Ishikawa (cell line): ENCODE measurements at regions not wholly inside any gene's neighbourhood (a gene's known extent, or its start where the extent isn't known, plus 50 kb on each side); places are given as distances from the start of the nearest gene placed in this dataset.

Experiments
- CEBPB ChIP-seq: IDR thresholded peaks from 2 replicates; pipeline ENCODE4 v1.6.1; 2012
- CREB1 ChIP-seq: IDR thresholded peaks from 2 replicates; pipeline ENCODE4 v1.6.1; 2012; ENCODE audit warnings: low read depth
- EGR1 ChIP-seq: IDR thresholded peaks from 2 replicates; pipeline ENCODE4 v1.6.1; 2012
- EP300 ChIP-seq: IDR thresholded peaks from 2 replicates; pipeline ENCODE4 v1.6.1; 2012; ENCODE audit warnings: borderline replicate concordance
- FOXM1 ChIP-seq: IDR thresholded peaks from 2 replicates; pipeline ENCODE4 v1.6.1; 2012; ENCODE audit warnings: low read depth, borderline replicate concordance
- NFIC ChIP-seq: IDR thresholded peaks from 2 replicates; pipeline ENCODE4 v1.6.1; 2012
- RAD21 ChIP-seq: IDR thresholded peaks from 2 replicates; pipeline ENCODE4 v1.6.1; 2012; ENCODE audit warnings: low read depth
- TAF1 ChIP-seq: IDR thresholded peaks from 2 replicates; pipeline ENCODE4 v1.6.1; 2012; ENCODE audit warnings: low read depth, mild to moderate bottlenecking
- TCF12 ChIP-seq: IDR thresholded peaks from 2 replicates; pipeline ENCODE4 v1.6.1; 2012; ENCODE audit warnings: low read depth
- TEAD4 ChIP-seq: IDR thresholded peaks from 2 replicates; pipeline ENCODE4 v1.6.1; 2012
- YY1 ChIP-seq: IDR thresholded peaks from 2 replicates; pipeline ENCODE4 v1.6.1; 2012; ENCODE audit warnings: low read depth
- ZBTB7A ChIP-seq: IDR thresholded peaks from 2 replicates; pipeline ENCODE4 v1.6.1; 2012; ENCODE audit warnings: low read depth
- TF ChIP-seq, protein P1 (sequence below): IDR thresholded peaks from 2 replicates; pipeline ENCODE4 v1.6.1; 2012
- TF ChIP-seq, protein P2 (sequence below): IDR thresholded peaks from 2 replicates; pipeline ENCODE4 v1.6.1; 2012; ENCODE audit warnings: low read depth, mild to moderate bottlenecking
- TF ChIP-seq, protein P3 (sequence below): IDR thresholded peaks from 2 replicates; pipeline ENCODE4 v1.6.1; 2012

DNA sequence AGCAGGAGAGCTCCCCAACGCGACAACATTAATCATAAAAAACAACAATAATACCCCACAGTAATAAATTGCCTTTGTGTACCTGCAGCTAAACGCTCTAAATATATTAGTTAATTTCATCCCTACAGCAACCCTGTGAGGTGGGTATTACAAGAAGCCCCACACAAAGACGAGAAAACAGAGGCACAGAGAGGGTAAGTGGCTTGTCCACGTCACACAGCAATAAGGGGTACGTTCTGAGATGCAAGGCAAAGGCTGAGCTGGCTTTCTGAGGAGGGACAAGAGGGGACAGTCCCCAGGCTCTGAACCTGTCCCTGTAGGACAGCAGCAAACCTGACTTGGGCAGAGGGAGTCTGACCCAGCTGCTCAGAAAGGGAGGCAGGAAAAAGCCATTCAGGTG lies 78.2 kb downstream of the NCOR2 start:
- TF ChIP-seq TAF1 (no peak), TCF12 (no peak), FOXM1 (no peak)

DNA sequence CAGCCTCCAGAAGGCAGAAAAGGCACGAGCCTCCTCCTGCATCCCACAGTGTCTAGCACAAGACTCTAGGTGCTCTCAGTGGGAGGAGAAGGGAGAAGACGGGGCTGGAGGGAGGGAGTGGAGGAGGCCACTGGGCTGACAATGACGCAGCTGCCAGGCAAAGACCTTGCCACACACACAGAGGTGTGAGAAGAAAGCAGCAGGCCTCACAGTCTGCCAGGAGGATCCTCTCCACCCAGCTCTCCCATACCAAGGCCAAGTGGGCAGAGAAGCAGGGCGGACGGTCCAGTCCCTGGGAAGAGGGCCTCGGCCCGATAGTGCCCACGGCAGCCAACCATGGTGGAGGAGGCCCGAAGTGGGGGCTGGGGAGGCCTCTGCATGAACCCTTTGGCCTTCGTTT lies 78.9 kb downstream of the NCOR2 start:
- no peak for TF ChIP-seq ZBTB7A

DNA sequence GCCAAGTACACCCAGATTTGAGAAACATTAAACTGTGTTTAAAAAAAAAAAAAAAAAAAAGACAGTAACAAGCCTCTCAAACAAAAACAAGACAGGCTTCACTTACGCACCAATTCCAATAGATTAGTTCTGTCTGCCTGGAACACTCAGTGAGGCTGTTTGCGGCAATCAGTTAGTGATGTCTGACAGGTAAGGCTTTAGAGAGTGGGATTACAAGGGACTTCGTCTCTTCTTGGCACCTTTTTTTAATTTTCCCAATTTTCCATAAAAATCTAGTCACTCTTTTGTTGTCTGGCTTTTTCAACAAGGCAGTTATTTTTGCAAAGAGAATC lies 79.6 kb downstream of the NCOR2 start:
- no peak for TF ChIP-seq TEAD4
- no peak for TF ChIP-seq CEBPB
- TF ChIP-seq, protein P1, sequence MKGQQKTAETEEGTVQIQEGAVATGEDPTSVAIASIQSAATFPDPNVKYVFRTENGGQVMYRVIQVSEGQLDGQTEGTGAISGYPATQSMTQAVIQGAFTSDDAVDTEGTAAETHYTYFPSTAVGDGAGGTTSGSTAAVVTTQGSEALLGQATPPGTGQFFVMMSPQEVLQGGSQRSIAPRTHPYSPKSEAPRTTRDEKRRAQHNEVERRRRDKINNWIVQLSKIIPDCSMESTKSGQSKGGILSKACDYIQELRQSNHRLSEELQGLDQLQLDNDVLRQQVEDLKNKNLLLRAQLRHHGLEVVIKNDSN: no peak
- TF ChIP-seq FOXM1: no peak
- no peak for TF ChIP-seq EP300
- TF ChIP-seq RAD21: no peak
- no peak for TF ChIP-seq TAF1
- TF ChIP-seq, protein P2, sequence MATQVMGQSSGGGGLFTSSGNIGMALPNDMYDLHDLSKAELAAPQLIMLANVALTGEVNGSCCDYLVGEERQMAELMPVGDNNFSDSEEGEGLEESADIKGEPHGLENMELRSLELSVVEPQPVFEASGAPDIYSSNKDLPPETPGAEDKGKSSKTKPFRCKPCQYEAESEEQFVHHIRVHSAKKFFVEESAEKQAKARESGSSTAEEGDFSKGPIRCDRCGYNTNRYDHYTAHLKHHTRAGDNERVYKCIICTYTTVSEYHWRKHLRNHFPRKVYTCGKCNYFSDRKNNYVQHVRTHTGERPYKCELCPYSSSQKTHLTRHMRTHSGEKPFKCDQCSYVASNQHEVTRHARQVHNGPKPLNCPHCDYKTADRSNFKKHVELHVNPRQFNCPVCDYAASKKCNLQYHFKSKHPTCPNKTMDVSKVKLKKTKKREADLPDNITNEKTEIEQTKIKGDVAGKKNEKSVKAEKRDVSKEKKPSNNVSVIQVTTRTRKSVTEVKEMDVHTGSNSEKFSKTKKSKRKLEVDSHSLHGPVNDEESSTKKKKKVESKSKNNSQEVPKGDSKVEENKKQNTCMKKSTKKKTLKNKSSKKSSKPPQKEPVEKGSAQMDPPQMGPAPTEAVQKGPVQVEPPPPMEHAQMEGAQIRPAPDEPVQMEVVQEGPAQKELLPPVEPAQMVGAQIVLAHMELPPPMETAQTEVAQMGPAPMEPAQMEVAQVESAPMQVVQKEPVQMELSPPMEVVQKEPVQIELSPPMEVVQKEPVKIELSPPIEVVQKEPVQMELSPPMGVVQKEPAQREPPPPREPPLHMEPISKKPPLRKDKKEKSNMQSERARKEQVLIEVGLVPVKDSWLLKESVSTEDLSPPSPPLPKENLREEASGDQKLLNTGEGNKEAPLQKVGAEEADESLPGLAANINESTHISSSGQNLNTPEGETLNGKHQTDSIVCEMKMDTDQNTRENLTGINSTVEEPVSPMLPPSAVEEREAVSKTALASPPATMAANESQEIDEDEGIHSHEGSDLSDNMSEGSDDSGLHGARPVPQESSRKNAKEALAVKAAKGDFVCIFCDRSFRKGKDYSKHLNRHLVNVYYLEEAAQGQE: no peak
- TF ChIP-seq EGR1: no peak
- no peak for TF ChIP-seq NFIC
- no peak for TF ChIP-seq ZBTB7A
- no peak for TF ChIP-seq CREB1
- TF ChIP-seq, protein P3, sequence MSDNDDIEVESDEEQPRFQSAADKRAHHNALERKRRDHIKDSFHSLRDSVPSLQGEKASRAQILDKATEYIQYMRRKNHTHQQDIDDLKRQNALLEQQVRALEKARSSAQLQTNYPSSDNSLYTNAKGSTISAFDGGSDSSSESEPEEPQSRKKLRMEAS: no peak
- no peak for TF ChIP-seq TCF12
- no peak for TF ChIP-seq YY1

DNA sequence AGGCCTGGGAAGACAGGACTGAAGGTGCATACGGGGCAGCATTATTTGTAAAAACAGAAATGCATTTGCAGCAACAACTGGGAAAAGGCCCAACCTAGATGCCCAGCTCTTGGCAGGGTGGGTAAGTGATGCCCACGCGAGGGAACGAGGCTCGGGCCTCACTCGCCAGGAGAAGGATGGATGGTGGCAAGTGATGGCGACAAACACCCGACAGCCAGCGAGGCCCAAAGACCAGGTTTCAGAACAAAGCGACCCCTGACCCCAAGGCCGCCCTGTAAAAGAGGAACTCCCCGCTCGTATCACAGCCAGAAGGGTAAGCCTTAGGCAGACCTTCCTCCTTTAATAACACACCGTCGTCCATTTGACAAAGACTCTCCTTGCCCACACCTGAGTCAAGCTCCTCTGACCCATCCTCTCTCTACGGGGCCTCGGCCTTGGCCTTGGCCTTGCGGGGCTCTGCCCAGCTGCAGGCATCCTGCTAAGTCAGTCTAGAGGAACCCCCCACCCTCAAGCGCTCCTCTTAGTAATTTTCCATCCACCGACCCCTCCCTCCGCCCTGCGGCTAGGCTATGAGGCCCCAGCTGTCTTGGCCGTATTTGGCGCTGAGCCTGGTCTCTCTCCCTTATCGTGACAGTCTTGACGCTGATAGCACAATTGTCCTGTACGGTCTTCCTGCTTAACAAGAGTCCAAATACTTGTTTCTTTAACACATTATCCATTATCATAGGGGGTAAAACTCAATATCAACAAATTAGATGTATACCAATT lies 80.2 kb downstream of the NCOR2 start:
- TF ChIP-seq TCF12: no peak
- TF ChIP-seq TEAD4: no peak
- no peak for TF ChIP-seq CEBPB
- TF ChIP-seq, protein P2: no peak
- no peak for TF ChIP-seq RAD21
- TF ChIP-seq ZBTB7A: no peak
- TF ChIP-seq, protein P3: no peak
- no peak for TF ChIP-seq NFIC
- TF ChIP-seq CREB1: no peak
- TF ChIP-seq, protein P1: no peak
- TF ChIP-seq TAF1: no peak
- no peak for TF ChIP-seq FOXM1
- TF ChIP-seq YY1: no peak
- no peak for TF ChIP-seq EP300
- TF ChIP-seq EGR1: no peak

DNA sequence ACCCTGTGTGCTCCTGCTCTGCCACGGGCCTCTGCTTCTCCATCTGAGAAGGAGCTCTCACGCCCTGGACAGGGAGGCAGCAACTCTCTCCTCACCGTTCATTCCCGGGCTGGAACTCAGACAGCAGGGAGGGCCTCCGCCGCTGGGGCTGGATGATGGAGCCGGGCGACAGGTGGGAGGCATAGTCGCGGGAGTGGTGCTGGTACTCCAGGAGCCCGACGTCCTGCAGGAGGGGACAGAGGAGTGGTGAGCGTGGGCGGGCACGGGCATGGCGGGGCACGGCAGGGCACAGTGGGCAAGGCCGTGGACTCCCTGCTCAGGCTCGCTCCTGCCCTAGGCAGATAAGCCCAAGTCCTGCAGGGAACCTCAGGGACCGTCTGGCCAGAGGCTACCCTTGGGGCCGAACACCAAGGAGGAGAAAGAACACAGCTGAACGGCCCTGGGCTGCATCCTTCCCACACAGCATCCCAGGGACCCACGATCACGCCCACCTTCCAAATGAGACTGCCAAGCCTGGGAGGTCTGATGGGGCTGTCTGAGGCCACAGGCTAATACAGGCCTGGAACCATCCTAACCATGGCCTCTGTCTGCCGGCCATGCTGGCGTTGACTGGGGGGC lies 81.0 kb downstream of the NCOR2 start:
- TF ChIP-seq NFIC: no peak
- no peak for TF ChIP-seq ZBTB7A
- TF ChIP-seq CREB1: no peak
- TF ChIP-seq TEAD4: no peak
- TF ChIP-seq, protein P3: no peak
- TF ChIP-seq RAD21: no peak
- TF ChIP-seq TCF12: no peak
- no peak for TF ChIP-seq FOXM1
- no peak for TF ChIP-seq TAF1
- TF ChIP-seq, protein P2: no peak
- no peak for TF ChIP-seq EGR1
- TF ChIP-seq YY1: no peak
- TF ChIP-seq, protein P1: no peak
- TF ChIP-seq EP300: no peak
- TF ChIP-seq CEBPB: no peak
